AG10803 (cell line): ENCODE measurements at regions not wholly inside any gene's neighbourhood (a gene's known extent, or its start where the extent isn't known, plus 50 kb on each side); places are given as distances from the start of the nearest gene placed in this dataset.
A peak's percentile ranks its signal among the peaks of the same experiment; 100 is the strongest.

ENCODE experiments used
- DNase-seq: peaks from one replicate; pipeline ENCODE4 v3.0.0; 2010; ENCODE audit warnings: low read depth
- H3K4me3 ChIP-seq: 2 replicates; pipeline ENCODE4 v1.5.1; 2011; ENCODE audit warnings: mild to moderate bottlenecking, low read length, control low read depth
- CTCF ChIP-seq: conservative IDR thresholded peaks from 2 replicates; pipeline ENCODE4 v1.5.1; 2011; ENCODE audit warnings: mild to moderate bottlenecking, low read length, control low read depth, inconsistent platforms

- no peak overlapping the region for H3K4me3 ChIP-seq
- TF ChIP-seq CTCF: no peak
- DNase-seq: no peak
Measured at GRCh38 chr18:45161850-45162249, 453.4 kb upstream of the SLC14A2 start.

DNA sequence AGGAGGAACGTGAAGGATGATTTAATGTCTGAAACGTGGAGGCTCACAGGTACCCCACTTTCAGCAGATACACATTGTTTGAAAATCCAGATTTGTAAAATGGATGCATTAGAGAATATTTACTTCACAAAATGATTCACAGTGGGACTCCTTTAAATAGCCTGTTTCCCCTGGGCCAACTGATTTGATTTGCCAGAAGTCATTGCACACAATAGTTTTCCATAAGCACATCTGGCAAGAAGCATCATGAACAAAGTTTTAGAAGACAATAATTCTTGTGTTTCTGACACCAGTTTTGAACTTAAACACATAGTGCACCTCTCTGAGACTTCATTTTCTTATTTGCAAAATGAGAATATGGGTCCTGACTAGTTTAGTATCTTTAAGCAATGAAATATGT is 451.4 kb upstream of the SLC14A2 start:
- TF ChIP-seq CTCF: no peak
- DNase-seq: peak; percentile 13
- no peak overlapping the region for H3K4me3 ChIP-seq

DNA sequence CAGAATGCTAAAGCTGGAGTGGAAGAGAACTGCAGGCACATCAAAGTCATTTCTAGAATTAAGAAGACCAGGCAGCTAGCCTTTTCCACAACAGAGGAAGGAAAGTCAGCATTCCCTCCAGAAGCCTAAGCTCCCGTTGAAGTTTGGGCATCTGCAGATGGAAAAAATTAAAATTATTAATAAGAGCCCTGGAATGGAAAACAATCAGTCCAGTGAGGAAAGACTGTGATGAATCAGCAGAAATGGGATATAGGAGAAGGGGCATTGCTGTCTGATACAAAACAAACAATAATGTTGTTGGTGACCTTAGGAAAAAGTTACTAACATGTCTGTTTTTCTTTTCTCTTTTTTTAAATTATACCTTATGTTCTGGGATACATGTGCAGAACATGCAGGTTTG is 450.7 kb upstream of the SLC14A2 start:
- H3K4me3 ChIP-seq: no peak overlapping the region
- no peak for TF ChIP-seq CTCF
- peak; percentile 78 for DNase-seq

DNA sequence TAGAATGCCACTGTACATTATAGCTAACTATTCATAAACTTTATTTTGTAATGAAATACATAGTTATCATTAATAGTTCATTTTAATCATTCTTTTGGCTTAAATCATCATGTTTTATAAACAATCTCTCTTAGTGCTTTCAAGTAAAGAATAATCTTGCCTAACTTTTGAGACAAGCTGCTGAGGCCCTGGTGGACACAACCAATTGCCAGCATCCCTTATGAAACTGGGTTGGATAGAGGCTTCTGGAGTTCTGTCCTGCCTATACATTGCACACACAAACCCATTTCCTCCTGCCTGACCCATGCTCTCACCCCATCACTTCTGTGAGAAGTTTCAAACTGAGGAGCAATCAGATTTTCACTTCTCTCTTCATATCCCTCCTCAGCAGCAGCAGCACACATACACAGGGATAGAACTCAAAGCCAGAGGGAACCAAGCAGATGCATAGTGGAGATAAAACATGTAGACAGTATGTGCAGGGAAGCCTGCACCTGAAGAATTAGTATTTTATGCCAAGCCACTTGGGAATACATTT is 450.0 kb upstream of the SLC14A2 start:
- DNase-seq: no peak

DNA sequence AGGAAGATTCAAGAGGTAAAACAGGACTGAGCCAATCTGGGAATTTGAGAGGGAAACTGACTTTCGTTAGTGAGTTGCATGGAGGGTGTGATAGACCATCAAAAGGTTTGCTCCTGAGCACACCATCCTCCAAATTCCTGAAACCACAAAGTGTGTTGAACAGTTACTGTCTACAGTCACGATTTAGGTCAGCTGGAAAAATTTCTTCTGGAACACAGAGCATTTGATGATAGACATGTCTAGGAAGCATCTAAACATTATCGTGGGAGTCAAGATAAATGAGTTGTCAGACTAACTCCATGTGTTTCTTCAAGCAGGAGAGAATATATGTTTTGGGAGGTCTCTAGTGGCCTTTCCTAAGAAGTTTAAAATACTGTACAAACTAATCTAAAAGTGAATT is 449.4 kb upstream of the SLC14A2 start:
- no peak overlapping the region for H3K4me3 ChIP-seq
- DNase-seq: peak; percentile 61
- TF ChIP-seq CTCF: no peak

More for the DNA sequence above, 450.0 kb upstream of the SLC14A2 start:
- TF ChIP-seq CTCF: no peak
- no peak overlapping the region for H3K4me3 ChIP-seq

DNA sequence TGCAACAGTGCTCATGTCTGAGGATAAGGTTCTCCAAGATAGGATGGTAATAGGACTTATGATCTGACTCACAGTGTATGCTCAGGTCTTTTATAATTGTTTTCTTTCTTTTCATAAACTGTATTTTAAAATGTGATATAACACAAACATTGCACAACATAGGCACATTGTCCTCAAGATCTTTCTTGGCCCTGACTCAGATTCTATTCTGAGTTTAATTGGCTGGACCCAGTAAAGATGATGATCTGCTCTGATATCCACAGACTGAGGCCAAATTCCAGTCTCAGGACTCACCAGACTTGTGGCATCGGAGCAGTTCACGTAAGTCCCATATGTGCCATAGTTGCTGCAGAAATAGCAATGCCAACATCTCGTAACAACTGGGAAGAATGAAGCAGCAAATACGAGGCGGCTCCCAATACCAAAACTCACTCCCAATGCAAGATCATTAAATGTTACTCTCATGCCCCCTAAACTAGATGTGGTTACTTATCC is 448.9 kb upstream of the SLC14A2 start:
- no peak overlapping the region for H3K4me3 ChIP-seq
- peak; percentile 99 for DNase-seq

More for the DNA sequence above, 448.9 kb upstream of the SLC14A2 start:
- no peak for TF ChIP-seq CTCF
